Epithelial cell of esophagus (primary cell): ENCODE measurements at regions not wholly inside any gene's neighbourhood (a gene's known extent, or its start where the extent isn't known, plus 50 kb on each side); places are given as distances from the start of the nearest gene placed in this dataset.

Source experiments
- DNase-seq: peaks from one replicate; pipeline ENCODE4 v3.0.0; 2010; ENCODE audit warnings: low read depth
- H3K4me3 ChIP-seq: 2 replicates; pipeline ENCODE4 v1.5.1; 2011; ENCODE audit warnings: mild to moderate bottlenecking, low read length, control low read depth
- CTCF ChIP-seq: IDR thresholded peaks from 2 replicates; pipeline ENCODE4 v1.5.1; 2011; ENCODE audit warnings: low read depth, mild to moderate bottlenecking, low read length, control low read depth, inconsistent platforms; ENCODE audit not compliant: insufficient read depth; ENCODE audit errors: missing control alignments

GRCh38 chr2:217254111-217254510, 394.2 kb upstream of the TNP1 start:
- no peak for TF ChIP-seq CTCF
- no peak overlapping the region for H3K4me3 ChIP-seq
- DNase-seq, result peak; percentile 54

GRCh38 chr2:217252181-217252580, 392.3 kb upstream of the TNP1 start:
- TF ChIP-seq CTCF, result no peak
- H3K4me3 ChIP-seq, result no peak overlapping the region
- no peak for DNase-seq

- peak; percentile 37 for DNase-seq
- TF ChIP-seq CTCF, result no peak
- H3K4me3 ChIP-seq, result no peak overlapping the region
These were observed 390.2 kb upstream of the TNP1 start for GRCh38 chr2:217250013-217250524.

- no peak for DNase-seq
- TF ChIP-seq CTCF, result no peak
- no peak overlapping the region for H3K4me3 ChIP-seq
These were observed 389.5 kb upstream of the TNP1 start for GRCh38 chr2:217249121-217250012.

- no peak overlapping the region for H3K4me3 ChIP-seq
- TF ChIP-seq CTCF, result no peak
- no peak for DNase-seq
These were observed 388.6 kb upstream of the TNP1 start for GRCh38 chr2:217248312-217248935.

- DNase-seq, result no peak
- no peak for TF ChIP-seq CTCF
These were observed 387.6 kb upstream of the TNP1 start for GRCh38 chr2:217247476-217247875.

More at GRCh38 chr2:217247476-217247875, 387.6 kb upstream of the TNP1 start:
- H3K4me3 ChIP-seq, result no peak overlapping the region
